ENCODE measurements at regions not wholly inside any gene's neighbourhood (a gene's known extent, or its start where the extent isn't known, plus 50 kb on each side); places are given as distances from the start of the nearest gene placed in this dataset.
"Not testable (repeated sequence)": the region's sequence is repeated elsewhere in the genome, so short reads cannot be mapped to it uniquely, and the experiment has no call there.

DNA sequence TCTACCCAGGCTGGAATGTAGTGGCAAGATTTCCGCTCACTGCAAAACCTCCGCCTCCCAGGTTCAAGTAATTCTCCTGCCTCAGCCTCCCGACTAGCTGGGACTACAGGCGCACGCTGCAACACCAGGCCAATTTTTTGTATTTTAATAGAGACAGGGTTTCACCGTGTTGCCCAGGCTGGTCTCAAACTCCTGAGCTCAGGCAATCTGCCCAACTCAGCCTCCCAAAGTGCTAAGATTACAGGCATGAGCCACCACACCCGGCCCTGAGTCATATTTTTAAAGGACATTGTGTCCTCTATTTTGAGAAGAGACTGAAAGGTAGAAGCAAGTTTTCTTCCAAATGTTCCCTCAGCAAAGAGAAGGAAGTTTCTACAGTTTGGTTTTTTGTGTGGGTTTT, 227.1 kb downstream of the KCTD12 start:
- not testable (repeated sequence) for DNase-seq (ENCODE audit: low spot score)

- DNase-seq (ENCODE audit: low spot score), result no peak
Observed at GRCh38 chr13:76656500-76656899, 229.7 kb downstream of the KCTD12 start.

GRCh38 chr13:76656056-76656455, 230.1 kb downstream of the KCTD12 start:
- DNase-seq (ENCODE audit: low spot score), result no peak

DNA sequence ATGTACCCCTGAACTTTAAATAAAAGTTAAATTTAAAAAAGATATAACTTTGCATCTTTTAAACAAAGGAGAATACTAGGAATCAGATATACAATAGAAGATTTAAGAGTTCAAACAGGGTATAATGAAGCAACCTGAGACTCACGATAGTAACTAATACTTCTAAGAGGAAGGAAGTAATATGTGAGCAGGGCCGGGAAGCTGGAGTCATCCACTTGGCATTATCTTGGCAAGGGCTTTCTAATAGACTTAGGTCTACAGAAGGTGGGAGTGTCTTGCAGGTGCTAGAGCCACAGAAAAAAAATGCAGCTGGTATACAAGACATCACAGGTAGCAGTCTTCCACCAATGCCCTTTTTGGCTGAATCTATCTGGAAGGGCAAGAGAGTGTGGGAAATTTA, 231.9 kb downstream of the KCTD12 start:
- no peak for DNase-seq (ENCODE audit: low spot score)

DNA sequence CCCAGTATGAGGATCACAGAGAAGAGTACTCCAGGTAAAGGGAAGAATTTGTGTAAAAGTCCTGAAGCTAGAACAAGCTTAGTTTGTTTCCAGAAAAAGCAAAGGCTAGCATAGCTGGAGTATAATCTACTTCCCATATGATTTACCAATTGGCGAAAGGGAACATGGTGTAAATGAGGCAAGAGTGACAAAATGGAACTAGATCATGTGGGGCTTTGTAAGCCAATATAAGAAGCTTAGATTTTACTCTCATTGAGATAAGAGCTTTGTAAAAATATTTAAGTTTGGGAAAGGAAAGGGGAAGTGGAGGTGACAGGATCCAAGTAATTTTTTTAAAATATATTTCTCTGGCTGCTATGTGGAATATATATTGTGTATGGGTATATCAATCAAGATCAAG, 234.9 kb downstream of the KCTD12 start:
- DNase-seq (ENCODE audit: low spot score), result no peak

- DNase-seq (ENCODE audit: low spot score), result no peak
Observed at GRCh38 chr13:76647550-76647949, 238.7 kb downstream of the KCTD12 start.

DNA sequence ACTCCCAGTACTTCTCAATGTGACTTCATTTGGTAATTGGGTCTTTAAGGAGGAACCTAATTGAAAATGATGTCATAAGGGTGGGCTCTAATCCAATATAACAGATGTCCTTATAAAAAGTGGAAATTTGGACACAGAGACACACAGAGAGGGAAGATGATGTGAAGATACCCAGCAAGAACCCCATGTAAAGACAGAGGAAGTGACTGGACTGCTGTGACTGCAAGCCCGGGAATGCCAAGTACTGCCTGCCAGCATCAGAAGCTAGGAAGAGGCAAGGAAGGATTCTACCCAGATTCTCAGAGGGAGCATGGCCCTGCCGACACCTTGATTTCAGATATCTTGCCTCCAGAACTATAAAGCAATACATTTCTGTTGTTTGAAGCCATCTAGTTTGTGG, 239.3 kb downstream of the KCTD12 start:
- DNase-seq (ENCODE audit: low spot score), result no peak

DNA sequence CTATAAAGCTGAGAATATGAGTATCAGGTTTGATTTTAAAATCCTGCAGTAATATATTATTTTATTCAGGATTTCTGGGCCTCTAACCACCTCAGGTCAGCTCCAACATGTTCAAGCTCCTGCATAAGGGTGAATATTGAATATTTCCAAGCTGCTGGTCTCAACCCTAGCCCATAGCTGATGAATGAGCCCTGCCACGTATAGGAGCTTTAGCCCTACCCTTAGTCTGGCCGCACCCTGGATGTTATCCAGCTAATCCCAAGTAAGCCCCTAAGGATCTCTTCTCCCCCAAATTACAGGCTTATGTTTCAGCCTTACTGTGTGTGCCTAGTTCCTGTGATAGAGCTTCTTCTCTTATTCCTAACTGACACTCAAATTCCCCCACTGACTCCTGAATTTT, 240.6 kb downstream of the KCTD12 start:
- no peak for DNase-seq (ENCODE audit: low spot score)

DNA sequence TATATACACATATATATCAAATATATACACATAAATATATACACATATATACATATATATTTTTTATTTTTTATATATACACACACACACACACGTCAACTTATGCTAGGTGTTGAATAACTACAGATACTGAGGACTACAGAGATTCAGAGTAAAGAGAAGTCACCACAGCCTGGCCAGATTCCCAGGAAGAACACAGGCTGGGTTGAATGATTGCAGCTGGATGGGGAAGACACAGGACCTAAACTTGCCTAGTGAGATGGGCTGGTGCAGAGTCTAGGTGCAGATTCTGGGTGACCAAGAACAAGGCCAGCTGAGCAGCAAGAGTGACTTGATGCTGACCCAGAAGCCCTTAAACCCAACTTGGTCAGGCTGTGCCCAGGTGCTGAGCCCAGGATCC, 241.3 kb downstream of the KCTD12 start:
- no peak for DNase-seq (ENCODE audit: low spot score)

DNA sequence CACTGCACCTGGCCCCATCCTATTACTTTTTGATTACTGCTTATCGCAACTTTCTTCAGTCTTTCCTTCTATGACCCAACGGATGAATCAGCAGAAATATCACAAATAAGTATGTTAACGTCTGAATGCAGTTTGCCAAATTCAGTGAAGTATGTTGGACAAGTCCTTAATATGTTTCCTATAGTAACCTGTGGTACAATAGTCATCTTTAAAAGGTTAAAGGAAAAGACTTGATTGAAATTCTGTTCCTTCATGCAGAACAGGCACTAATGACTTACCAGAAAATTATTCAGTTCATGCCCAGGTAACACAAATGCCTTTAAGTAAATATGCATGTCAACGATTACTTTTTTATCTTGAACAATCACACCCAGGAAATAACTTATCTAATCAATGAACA, 242.6 kb downstream of the KCTD12 start:
- no peak for DNase-seq (ENCODE audit: low spot score)

- no peak for DNase-seq (ENCODE audit: low spot score)
Observed at GRCh38 chr13:76641056-76641455, 245.1 kb downstream of the KCTD12 start.

- no peak for DNase-seq (ENCODE audit: low spot score)
Observed at GRCh38 chr13:76638882-76639281, 247.3 kb downstream of the KCTD12 start.

- no peak for DNase-seq (ENCODE audit: low spot score)
Observed at GRCh38 chr13:76638181-76638580, 248.0 kb downstream of the KCTD12 start.

GRCh38 chr13:76637641-76638141, 248.5 kb downstream of the KCTD12 start:
- no peak for DNase-seq (ENCODE audit: low spot score)

- no peak for DNase-seq (ENCODE audit: low spot score)
Observed at GRCh38 chr13:76636829-76637228, 249.4 kb downstream of the KCTD12 start.

DNA sequence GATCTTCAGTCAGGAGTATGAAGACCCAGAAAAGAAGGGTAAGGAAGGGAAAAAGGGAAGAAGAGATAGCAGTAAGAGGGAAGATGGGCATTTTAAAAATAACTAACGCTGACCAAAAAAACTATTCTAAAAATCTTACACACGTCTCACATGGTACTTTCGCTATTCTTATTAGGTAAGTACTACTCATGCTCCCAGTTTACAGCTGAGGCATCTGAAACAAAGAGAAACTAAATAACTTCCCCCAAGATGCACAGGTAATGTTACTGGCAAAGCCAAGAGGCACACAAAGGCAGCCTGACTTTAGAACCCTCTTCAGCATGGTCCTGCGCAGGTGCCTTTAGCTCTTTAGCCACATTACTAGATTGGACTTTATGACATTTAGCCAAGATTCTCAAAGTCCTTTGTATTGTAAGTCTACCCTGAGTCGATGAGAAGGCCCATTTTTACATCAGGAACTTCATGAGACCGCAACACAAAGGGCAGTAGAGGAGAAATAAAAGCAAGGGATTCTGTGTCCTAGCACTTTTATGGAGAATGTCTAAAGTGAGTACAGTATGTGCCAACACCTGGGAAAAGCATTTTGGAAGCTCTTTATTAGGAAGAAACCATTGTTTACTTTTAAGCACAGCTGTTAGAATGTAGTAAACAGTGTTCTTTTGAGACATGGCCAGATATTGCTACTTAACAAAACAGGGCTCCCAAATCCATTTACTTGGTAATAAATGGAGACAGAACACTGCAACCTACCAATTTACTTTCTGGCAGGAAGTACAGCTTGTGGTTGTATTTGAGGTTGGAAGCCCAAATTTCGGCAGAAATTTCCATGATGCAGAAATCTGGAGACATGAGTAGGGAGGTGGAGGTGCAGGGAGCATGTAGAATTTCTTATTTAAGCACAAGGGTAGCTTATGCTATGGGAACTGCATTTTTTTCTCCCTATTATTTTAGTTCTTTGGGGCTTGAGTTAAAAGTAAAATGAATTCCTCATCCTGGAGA, 250.7 kb downstream of the KCTD12 start:
- DNase-seq (ENCODE audit: low spot score), result no peak

DNA sequence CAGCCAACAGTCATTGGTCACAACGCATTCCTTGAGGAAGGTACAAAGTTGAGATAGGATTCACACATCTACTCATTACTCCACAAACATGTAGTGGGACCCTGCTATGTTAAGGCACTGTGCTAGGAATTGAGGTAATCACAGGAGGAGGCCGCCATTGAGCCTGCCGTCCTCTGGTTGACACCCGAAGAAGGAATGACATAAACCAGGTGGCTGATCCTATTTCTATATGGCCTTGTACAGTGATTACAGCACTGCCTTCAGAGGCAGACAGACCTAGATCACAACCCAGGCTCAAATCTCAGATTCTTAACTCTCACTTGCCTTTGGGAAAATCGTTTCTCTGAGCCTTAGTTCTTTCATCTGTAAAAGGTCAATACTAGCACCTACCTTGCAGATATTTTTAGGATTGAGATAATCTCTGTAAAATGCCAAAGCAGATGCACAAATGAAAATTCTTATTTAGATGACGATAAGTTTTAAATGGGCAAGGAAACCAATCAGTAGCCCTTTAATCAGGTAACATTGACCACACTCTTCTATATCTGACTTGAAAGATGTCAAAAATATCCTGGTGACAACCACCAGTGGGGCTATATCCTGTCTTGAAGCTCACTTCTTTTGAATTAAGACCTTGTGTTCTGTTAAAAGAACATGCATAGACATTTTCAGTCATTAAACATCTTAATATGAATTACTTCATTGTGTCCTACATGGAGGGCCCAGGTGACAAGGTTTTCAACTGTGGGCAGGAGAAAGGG, 251.6 kb downstream of the KCTD12 start:
- no peak for DNase-seq (ENCODE audit: low spot score)

GRCh38 chr13:76632401-76633044, 253.7 kb downstream of the KCTD12 start:
- peak; percentile 8 for DNase-seq (ENCODE audit: low spot score)

- DNase-seq (ENCODE audit: low spot score), result no peak
Observed at GRCh38 chr13:76630629-76631230, 255.5 kb downstream of the KCTD12 start.

DNA sequence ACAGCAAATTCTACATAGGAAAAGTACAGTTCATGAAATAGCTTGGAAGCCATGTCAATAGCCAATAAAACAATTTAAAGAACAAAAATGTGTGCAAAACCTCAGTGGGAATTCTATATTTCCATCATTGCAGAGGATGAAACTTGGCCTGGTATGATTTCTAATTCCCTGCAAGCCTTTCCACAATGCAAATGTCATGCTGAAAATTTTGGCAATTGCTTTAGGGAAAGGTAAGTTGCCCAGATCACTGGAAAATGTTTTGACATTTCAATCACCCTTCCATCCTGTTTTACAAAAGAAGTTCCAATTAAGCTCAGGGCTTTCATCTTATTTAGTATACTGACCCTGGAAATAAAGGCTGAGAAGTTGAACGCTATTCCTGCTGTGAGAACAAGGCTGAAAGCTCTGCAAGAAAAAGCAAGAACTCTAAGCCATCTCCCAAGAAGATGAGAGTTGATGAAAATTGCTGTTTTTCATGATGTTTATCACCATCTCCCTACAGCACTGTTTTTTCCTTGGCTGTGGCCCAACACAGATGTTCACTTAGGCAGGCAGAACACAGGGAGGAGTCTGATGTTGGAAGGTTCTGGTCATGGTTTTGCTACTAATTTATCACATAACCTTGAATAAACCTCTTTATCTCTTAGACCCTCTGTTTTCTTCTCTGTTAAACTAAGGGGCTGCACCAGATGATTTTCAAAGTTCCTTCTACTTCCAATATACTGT, 263.7 kb downstream of the KCTD12 start:
- DNase-seq (ENCODE audit: low spot score), result no peak

GRCh38 chr13:76621705-76622104, 264.5 kb downstream of the KCTD12 start:
- no peak for DNase-seq (ENCODE audit: low spot score)

Data from HT-29 (cell line).